HEK293 (cell line): ENCODE measurements at regions not wholly inside any gene's neighbourhood (a gene's known extent, or its start where the extent isn't known, plus 50 kb on each side); places are given as distances from the start of the nearest gene placed in this dataset.

Source experiments
- CTCF ChIA-PET: fragments of 350-600 bp; formaldehyde crosslinking; extraction: SDS; loops from one replicate; lab custom pipeline; 2021; ENCODE audit warnings: antibody characterized with exemption; lab: Yijun Ruan, JAX
- POLR2A ChIA-PET: fragments of 300-600 bp; formaldehyde crosslinking; extraction: SDS; loops from one replicate; lab custom pipeline; 2020; ENCODE audit warnings: antibody characterized with exemption, inconsistent platforms; lab: Yijun Ruan, JAX
- H3K27ac ChIP-seq: fragments of 200-500 bp; sonication (Bioruptor generic); 2 replicates; pipeline ENCODE4 v1.5.1; 2014; ENCODE audit warnings: low read depth, low read length, control low read depth, inconsistent platforms; ENCODE audit errors: extremely low read depth
- H3K36me3 ChIP-seq, 2 experiments: fragments of 200-500 bp in 1 of 2; sonication (Bioruptor generic) in 1 of 2; 1 replicate in 1 of 2; 2 replicates in 1 of 2; pipeline ENCODE4 v1.5.1; 2014 to 2017; ENCODE audit warnings: inconsistent platforms in 2 of 2, low read length in 2 of 2; ENCODE audit not compliant: control insufficient read depth in 2 of 2, insufficient read depth in 1 of 2
- H3K4me1 ChIP-seq: fragments of 200-500 bp; sonication (Bioruptor generic); 2 replicates; pipeline ENCODE4 v1.5.1; 2014; ENCODE audit warnings: mild to moderate bottlenecking, low read length, inconsistent platforms; ENCODE audit not compliant: control insufficient read depth, insufficient read depth
- H3K4me3 ChIP-seq: 2 replicates; pipeline ENCODE4 v1.5.1; 2011; ENCODE audit warnings: low read depth, mild to moderate bottlenecking, control low read depth, low read length, moderate library complexity
- H3K9me3 ChIP-seq: fragments of 200-500 bp; sonication (Bioruptor generic); 2 replicates; pipeline ENCODE4 v1.5.1; 2014; ENCODE audit warnings: low read depth, low read length, inconsistent platforms; ENCODE audit not compliant: control insufficient read depth, insufficient read depth
- GLI4 ChIP-seq: fragments of 450-650 bp; formaldehyde crosslinking; IDR thresholded peaks from 2 replicates; pipeline ENCODE4 v1.5.1; 2016; ENCODE audit warnings: missing biosample characterization, missing genetic modification characterization
- GLIS2 ChIP-seq: fragments of 450-650 bp; formaldehyde crosslinking; IDR thresholded peaks from 2 replicates; pipeline ENCODE4 v1.5.1; 2016; ENCODE audit warnings: missing biosample characterization, missing genetic modification characterization
- KLF8 ChIP-seq: fragments of 450-650 bp; formaldehyde crosslinking; IDR thresholded peaks from 2 replicates; pipeline ENCODE4 v1.5.1; 2016; ENCODE audit warnings: missing biosample characterization, missing genetic modification characterization
- SCRT2 ChIP-seq: fragments of 450-650 bp; formaldehyde crosslinking; IDR thresholded peaks from 2 replicates; pipeline ENCODE4 v1.5.1; 2016; ENCODE audit warnings: missing biosample characterization, missing genetic modification characterization
- ZNF248 ChIP-seq: fragments of 450-650 bp; formaldehyde crosslinking; IDR thresholded peaks from 2 replicates; pipeline ENCODE4 v1.5.1; 2017; ENCODE audit warnings: missing biosample characterization, missing genetic modification characterization
- ZNF292 ChIP-seq: fragments of 450-650 bp; formaldehyde crosslinking; IDR thresholded peaks from 2 replicates; pipeline ENCODE4 v1.5.1; 2016; ENCODE audit warnings: low read depth, missing biosample characterization, missing genetic modification characterization, borderline replicate concordance
- ZNF623 ChIP-seq: fragments of 450-650 bp; formaldehyde crosslinking; IDR thresholded peaks from 2 replicates; pipeline ENCODE4 v1.5.1; 2016; ENCODE audit warnings: missing biosample characterization, missing genetic modification characterization
- ZNF670 ChIP-seq: fragments of 450-650 bp; formaldehyde crosslinking; IDR thresholded peaks from 2 replicates; pipeline ENCODE4 v1.5.1; 2016; ENCODE audit warnings: missing biosample characterization, missing genetic modification characterization, low read depth
- ZNF791 ChIP-seq: fragments of 450-650 bp; formaldehyde crosslinking; IDR thresholded peaks from 2 replicates; pipeline ENCODE4 v1.5.1; 2016; ENCODE audit warnings: missing biosample characterization, missing genetic modification characterization
- ZNF792 ChIP-seq: fragments of 450-650 bp; formaldehyde crosslinking; IDR thresholded peaks from 2 replicates; pipeline ENCODE4 v1.5.1; 2016; ENCODE audit warnings: missing biosample characterization, missing genetic modification characterization
- TF ChIP-seq, protein P1 (sequence below): fragments of 450-650 bp; formaldehyde crosslinking; IDR thresholded peaks from 2 replicates; pipeline ENCODE4 v1.5.1; 2016; ENCODE audit warnings: missing biosample characterization, missing genetic modification characterization, borderline replicate concordance
- TF ChIP-seq, protein P2 (sequence below): fragments of 450-650 bp; formaldehyde crosslinking; IDR thresholded peaks from 2 replicates; pipeline ENCODE4 v1.5.1; 2016; ENCODE audit warnings: missing biosample characterization, missing genetic modification characterization
- TF ChIP-seq, protein P3 (sequence below): fragments of 450-650 bp; formaldehyde crosslinking; IDR thresholded peaks from 2 replicates; pipeline ENCODE4 v1.5.1; 2017; ENCODE audit warnings: missing biosample characterization, missing genetic modification characterization
- TF ChIP-seq, protein P4 (sequence below): fragments of 450-650 bp; formaldehyde crosslinking; conservative IDR thresholded peaks from 2 replicates; pipeline ENCODE4 v1.5.1; 2016; ENCODE audit warnings: low read depth, missing biosample characterization, missing genetic modification characterization
- TF ChIP-seq, protein P5 (sequence below): IDR thresholded peaks from 2 replicates; pipeline ENCODE4 v1.6.1; 2011; ENCODE audit warnings: mild to moderate bottlenecking, low read depth, low read length, borderline replicate concordance
- TF ChIP-seq, protein P6 (sequence below): fragments of 450-650 bp; formaldehyde crosslinking; IDR thresholded peaks from 2 replicates; pipeline ENCODE4 v1.5.1; 2016; ENCODE audit warnings: missing biosample characterization, missing genetic modification characterization

DNA sequence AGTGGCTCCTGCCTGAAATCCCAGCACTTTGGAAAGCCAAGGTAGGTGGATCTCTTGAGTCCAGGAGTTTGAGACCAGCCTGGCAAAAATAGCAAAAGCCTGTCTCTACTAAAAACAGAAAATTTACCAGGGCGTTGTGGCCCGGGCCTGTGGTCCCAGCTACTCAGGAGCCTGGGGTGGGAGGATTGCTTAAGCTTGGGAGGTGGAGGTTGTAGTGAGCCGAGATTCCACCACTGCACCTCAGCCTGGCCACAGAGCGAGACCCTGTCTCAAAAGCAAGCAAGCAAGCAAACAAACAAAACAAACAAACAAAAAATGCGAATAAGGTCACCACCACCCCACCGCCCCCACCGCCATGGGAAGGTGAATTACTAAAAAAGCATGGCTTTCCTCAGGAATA, 238.7 kb downstream of the ATXN7L3B start (continued):
- TF ChIP-seq, protein P1, sequence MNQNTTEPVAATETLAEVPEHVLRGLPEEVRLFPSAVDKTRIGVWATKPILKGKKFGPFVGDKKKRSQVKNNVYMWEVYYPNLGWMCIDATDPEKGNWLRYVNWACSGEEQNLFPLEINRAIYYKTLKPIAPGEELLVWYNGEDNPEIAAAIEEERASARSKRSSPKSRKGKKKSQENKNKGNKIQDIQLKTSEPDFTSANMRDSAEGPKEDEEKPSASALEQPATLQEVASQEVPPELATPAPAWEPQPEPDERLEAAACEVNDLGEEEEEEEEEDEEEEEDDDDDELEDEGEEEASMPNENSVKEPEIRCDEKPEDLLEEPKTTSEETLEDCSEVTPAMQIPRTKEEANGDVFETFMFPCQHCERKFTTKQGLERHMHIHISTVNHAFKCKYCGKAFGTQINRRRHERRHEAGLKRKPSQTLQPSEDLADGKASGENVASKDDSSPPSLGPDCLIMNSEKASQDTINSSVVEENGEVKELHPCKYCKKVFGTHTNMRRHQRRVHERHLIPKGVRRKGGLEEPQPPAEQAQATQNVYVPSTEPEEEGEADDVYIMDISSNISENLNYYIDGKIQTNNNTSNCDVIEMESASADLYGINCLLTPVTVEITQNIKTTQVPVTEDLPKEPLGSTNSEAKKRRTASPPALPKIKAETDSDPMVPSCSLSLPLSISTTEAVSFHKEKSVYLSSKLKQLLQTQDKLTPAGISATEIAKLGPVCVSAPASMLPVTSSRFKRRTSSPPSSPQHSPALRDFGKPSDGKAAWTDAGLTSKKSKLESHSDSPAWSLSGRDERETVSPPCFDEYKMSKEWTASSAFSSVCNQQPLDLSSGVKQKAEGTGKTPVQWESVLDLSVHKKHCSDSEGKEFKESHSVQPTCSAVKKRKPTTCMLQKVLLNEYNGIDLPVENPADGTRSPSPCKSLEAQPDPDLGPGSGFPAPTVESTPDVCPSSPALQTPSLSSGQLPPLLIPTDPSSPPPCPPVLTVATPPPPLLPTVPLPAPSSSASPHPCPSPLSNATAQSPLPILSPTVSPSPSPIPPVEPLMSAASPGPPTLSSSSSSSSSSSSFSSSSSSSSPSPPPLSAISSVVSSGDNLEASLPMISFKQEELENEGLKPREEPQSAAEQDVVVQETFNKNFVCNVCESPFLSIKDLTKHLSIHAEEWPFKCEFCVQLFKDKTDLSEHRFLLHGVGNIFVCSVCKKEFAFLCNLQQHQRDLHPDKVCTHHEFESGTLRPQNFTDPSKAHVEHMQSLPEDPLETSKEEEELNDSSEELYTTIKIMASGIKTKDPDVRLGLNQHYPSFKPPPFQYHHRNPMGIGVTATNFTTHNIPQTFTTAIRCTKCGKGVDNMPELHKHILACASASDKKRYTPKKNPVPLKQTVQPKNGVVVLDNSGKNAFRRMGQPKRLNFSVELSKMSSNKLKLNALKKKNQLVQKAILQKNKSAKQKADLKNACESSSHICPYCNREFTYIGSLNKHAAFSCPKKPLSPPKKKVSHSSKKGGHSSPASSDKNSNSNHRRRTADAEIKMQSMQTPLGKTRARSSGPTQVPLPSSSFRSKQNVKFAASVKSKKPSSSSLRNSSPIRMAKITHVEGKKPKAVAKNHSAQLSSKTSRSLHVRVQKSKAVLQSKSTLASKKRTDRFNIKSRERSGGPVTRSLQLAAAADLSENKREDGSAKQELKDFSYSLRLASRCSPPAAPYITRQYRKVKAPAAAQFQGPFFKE: no peak
- no peak for TF ChIP-seq GLI4 (tag by site-specific recombination)
- no peak for TF ChIP-seq SCRT2 (tag by site-specific recombination)
- TF ChIP-seq, protein P2, sequence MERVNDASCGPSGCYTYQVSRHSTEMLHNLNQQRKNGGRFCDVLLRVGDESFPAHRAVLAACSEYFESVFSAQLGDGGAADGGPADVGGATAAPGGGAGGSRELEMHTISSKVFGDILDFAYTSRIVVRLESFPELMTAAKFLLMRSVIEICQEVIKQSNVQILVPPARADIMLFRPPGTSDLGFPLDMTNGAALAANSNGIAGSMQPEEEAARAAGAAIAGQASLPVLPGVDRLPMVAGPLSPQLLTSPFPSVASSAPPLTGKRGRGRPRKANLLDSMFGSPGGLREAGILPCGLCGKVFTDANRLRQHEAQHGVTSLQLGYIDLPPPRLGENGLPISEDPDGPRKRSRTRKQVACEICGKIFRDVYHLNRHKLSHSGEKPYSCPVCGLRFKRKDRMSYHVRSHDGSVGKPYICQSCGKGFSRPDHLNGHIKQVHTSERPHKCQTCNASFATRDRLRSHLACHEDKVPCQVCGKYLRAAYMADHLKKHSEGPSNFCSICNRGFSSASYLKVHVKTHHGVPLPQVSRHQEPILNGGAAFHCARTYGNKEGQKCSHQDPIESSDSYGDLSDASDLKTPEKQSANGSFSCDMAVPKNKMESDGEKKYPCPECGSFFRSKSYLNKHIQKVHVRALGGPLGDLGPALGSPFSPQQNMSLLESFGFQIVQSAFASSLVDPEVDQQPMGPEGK: no peak
- TF ChIP-seq, protein P3, sequence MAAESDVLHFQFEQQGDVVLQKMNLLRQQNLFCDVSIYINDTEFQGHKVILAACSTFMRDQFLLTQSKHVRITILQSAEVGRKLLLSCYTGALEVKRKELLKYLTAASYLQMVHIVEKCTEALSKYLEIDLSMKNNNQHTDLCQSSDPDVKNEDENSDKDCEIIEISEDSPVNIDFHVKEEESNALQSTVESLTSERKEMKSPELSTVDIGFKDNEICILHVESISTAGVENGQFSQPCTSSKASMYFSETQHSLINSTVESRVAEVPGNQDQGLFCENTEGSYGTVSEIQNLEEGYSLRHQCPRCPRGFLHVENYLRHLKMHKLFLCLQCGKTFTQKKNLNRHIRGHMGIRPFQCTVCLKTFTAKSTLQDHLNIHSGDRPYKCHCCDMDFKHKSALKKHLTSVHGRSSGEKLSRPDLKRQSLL (tag by site-specific recombination): no peak
- no peak for TF ChIP-seq ZNF792 (tag by site-specific recombination)

DNA sequence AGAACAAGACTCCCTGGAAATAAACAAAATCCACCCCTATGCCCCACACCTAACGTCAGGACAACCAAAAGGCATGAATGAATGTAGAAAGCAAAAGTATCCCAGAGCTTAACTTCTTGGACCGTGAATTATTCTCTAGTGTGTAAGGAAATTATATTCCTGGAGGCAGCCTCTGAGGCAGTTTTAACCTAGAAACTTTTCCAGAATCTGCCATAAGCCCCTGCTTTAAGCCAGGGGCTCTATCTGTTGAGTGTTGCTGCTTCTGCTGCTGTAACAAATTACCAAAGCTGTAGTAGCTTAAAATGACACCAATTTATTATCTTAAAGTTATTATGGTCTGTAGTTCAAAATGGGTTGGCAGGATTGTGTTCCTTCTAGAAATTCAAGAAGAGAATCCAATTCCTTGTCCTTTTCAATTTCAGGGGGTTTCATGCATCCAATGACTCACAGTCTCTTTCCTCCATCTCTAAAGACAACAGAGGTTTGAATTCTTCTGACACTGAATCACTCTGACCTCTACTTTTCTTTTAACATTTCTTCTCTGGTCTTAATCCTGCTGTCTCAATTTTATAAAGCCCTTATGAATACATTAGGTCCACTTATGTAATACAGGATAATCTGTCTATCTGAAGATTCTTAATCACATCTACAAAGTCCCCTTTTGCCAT, 242.7 kb downstream of the ATXN7L3B start:
- Histone ChIP-seq H3K4me3 (no peak overlapping the region), H3K27ac (no peak overlapping the region), H3K36me3 (no peaks in the 10 kb centered on the region), H3K9me3 (no peaks in the 10 kb centered on the region), H3K4me1 (no peaks in the 10 kb centered on the region)
- POLR2A ChIA-PET: no interaction called here
- CTCF ChIA-PET: no interaction called here
- TF ChIP-seq ZNF248 (no peak), KLF8 (no peak), ZNF791 (no peak), ZNF670 (tag by site-specific recombination) (no peak), ZNF292 (tag by site-specific recombination) (no peak), ZNF623 (no peak), GLIS2 (no peak)
- TF ChIP-seq, protein P4, sequence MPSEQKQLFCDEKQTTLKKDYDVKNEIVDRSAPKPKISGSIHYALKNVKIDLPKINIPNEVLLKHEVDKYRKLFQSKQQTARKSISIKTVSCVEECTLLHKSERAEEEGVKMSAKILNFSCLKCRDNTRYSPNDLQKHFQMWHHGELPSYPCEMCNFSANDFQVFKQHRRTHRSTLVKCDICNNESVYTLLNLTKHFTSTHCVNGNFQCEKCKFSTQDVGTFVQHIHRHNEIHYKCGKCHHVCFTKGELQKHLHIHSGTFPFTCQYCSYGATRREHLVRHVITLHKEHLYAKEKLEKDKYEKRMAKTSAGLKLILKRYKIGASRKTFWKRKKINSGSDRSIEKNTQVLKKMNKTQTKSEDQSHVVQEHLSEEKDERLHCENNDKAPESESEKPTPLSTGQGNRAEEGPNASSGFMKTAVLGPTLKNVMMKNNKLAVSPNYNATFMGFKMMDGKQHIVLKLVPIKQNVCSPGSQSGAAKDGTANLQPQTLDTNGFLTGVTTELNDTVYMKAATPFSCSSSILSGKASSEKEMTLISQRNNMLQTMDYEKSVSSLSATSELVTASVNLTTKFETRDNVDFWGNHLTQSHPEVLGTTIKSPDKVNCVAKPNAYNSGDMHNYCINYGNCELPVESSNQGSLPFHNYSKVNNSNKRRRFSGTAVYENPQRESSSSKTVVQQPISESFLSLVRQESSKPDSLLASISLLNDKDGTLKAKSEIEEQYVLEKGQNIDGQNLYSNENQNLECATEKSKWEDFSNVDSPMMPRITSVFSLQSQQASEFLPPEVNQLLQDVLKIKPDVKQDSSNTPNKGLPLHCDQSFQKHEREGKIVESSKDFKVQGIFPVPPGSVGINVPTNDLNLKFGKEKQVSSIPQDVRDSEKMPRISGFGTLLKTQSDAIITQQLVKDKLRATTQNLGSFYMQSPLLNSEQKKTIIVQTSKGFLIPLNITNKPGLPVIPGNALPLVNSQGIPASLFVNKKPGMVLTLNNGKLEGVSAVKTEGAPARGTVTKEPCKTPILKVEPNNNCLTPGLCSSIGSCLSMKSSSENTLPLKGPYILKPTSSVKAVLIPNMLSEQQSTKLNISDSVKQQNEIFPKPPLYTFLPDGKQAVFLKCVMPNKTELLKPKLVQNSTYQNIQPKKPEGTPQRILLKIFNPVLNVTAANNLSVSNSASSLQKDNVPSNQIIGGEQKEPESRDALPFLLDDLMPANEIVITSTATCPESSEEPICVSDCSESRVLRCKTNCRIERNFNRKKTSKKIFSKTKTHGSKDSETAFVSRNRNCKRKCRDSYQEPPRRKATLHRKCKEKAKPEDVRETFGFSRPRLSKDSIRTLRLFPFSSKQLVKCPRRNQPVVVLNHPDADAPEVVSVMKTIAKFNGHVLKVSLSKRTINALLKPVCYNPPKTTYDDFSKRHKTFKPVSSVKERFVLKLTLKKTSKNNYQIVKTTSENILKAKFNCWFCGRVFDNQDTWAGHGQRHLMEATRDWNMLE (tag by site-specific recombination): no peak
- TF ChIP-seq, protein P5, sequence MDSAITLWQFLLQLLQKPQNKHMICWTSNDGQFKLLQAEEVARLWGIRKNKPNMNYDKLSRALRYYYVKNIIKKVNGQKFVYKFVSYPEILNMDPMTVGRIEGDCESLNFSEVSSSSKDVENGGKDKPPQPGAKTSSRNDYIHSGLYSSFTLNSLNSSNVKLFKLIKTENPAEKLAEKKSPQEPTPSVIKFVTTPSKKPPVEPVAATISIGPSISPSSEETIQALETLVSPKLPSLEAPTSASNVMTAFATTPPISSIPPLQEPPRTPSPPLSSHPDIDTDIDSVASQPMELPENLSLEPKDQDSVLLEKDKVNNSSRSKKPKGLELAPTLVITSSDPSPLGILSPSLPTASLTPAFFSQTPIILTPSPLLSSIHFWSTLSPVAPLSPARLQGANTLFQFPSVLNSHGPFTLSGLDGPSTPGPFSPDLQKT: no peak
- TF ChIP-seq, protein P6, sequence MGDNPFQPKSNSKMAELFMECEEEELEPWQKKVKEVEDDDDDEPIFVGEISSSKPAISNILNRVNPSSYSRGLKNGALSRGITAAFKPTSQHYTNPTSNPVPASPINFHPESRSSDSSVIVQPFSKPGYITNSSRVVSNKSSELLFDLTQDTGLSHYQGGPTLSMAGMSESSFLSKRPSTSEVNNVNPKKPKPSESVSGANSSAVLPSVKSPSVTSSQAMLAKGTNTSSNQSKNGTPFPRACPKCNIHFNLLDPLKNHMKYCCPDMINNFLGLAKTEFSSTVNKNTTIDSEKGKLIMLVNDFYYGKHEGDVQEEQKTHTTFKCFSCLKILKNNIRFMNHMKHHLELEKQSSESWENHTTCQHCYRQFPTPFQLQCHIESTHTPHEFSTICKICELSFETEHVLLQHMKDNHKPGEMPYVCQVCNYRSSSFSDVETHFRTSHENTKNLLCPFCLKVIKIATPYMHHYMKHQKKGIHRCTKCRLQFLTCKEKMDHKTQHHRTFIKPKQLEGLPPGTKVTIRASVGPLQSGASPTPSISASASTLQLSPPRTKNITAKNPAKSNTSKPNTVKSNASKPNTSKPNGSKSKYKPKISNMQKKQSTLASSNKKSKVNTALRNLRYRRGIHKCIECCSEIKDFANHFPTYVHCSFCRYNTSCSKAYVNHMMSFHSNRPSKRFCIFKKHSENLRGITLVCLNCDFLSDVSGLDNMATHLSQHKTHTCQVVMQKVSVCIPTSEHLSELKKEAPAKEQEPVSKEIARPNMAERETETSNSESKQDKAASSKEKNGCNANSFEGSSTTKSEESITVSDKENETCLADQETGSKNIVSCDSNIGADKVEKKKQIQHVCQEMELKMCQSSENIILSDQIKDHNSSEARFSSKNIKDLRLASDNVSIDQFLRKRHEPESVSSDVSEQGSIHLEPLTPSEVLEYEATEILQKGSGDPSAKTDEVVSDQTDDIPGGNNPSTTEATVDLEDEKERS: no peak
